ENCODE measurements at regions not wholly inside any gene's neighbourhood (a gene's known extent, or its start where the extent isn't known, plus 50 kb on each side); places are given as distances from the start of the nearest gene placed in this dataset.
"Not testable (repeated sequence)": the region's sequence is repeated elsewhere in the genome, so short reads cannot be mapped to it uniquely, and the experiment has no call there.

DNA sequence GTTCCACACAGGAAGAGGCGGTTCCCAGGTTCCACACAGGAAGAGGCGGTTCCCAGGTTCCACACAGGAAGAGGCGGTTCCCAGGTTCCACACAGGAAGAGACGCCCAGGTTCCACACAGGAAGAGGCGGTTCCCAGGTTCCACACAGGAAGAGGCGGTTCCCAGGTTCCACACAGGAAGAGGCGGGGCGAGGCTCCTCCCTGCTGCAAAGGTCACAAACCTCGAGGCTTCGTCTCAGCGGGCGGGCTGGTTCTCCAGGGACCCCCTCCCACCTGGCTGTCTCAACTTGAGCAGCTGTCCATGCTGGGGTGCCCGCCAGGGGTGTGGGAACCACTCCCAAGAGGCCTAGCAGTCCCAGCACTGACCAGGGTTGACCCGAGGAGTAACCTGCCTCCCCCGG lies 94.3 kb upstream of the RUFY1 start:
- not testable (repeated sequence) for DNase-seq

DNA sequence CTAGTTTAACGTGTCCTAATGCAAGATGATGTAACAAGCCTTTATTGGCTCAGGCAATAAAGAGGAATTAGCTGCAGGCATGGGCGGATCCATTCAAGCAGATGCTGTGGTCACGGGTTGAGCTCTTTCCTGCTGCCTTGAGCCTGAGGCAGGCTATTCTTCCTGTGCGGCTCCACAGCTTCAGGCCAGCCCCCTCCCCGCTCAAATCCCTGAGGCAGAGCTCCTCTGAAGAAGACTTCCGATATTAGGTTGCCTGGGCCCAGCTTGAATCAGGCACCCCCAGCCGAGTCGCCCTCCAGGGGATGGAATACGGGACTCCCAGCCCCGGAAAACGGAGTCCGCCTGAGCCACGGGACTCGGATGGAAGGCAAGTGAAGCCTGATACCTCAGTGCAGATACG lies 95.0 kb upstream of the RUFY1 start:
- no peak for DNase-seq

DNA sequence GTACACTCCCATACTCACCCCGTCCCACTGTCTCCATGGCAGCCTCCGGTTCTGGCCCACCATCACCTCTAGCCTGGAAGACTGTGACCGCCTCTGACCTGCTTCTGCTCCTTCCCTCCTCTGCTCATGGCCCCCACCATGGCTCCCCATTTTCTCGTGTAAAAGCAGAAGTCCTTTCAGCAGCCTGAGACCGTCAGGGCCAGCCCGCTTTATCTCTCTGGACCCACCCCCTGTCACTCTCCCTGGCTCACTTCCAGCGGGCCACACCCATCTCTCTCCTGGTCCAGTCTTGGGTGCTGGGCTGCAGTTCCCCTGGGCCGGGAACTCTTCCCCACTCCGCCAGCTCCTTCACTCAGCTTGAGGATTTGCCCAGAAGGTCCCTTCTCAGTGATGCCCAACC lies 96.0 kb upstream of the RUFY1 start:
- DNase-seq = no peak

DNA sequence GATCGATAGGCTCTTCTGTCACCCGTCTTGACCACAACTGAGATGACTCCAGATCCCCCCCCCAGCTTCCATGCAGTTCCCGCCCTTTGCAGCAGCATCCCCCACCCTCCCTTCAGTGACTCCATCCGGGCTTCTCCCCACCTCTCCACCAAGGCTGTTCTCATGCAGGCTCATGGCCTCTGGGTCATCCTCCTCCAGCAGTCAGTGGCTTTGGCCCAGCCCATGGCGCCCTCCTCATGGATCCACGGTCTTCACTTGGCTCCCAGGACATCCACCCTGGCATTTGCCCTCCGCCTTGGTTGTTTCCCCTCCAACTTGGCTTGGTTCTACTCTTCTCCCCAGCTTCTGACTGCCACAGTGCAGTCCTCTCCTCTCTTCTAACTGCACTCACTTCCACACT lies 96.7 kb upstream of the RUFY1 start:
- no peak for DNase-seq

DNA sequence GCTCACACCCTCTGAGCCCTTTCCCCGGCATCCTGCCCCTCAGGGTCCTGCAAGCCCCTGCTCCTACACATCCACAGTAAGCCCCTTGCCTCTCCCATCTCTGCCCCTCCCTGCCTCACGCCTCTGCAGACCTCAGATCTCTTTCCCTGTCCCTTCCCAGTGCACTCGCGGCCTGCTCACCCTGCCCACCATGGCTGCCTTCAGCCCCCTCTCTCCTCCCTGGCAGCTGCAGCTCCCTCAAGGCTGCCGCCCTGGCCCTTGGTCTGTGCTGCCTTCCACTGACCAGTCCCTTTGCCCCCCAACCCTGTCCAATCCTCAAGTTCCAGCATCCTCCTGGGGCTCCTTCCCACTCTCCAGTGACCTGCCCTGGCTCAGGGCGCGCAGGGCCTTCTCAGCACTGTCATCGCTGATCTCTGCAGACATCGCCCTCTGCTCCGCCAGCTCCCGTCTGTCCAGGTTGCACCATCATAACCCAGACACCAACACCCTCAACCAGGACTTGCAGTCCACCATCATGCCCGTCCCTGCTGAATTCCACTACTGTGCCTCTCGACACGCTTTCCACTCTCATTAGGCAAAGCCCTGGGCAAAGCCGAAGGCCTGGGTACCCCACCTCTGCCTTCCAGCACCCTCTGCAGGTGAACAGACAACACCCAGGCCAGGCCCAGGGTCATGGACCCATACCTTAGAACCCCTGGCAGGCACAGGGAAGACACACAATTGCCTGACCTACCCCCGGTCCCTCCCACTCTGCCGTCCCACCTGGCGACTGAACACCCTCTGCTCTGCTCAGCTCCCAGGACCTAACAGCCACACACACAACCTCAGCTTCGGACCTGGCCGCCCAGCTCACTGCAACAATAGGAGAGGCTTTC lies 97.8 kb upstream of the RUFY1 start:
- DNase-seq = no peak

DNA sequence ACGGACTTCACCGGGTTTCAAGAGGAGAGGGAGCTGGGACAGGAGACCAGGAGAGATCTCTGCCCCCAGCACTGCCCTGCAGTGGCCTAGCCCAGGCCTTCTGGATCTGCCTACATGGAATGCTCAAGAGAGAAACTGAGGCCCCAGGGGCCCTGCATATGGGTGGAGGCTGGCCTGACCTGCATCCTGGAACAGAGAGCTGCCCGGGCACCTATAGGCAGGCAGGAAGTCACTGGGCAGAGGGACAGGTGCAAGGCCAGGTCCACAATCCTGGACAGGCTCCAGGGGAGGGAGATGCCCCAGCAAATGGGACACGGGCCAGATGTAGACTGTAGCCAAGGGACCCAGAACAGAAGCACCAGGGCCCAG lies 98.5 kb upstream of the RUFY1 start:
- DNase-seq = no peak

DNA sequence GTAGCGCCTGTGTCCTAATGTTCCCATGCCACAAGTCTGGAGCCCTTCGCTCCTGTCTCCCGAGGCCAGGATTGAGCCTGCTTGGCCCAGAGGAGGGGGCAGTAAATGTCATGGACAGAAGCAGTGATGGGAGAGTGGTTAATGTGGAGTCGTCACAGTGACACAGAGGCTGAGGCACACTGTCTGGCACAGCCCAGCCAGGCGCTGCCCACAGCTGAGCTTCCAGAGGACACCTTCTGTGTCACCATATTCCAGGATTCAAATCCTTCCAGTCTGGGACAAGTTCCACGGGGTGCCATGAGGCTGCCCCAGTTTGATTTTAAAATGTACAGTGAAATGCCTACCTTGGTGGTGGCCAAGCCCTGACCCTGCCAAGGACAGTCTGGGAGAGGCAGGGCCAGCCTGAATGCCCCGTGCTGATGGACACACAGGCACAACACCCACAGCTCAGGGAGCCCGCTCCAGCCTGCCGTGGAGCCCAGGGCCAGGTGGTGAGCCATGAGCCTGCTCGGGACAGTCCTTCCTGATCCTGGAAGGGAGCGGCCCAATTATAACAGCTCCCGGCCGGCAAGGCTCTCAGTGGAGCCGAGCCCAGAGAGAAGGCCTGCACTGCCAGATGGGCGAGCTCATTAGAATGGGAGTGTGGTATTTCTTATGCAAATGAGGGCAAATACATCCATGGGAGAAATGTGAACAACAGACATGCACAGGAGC lies 99.1 kb upstream of the RUFY1 start:
- no peak for DNase-seq

DNA sequence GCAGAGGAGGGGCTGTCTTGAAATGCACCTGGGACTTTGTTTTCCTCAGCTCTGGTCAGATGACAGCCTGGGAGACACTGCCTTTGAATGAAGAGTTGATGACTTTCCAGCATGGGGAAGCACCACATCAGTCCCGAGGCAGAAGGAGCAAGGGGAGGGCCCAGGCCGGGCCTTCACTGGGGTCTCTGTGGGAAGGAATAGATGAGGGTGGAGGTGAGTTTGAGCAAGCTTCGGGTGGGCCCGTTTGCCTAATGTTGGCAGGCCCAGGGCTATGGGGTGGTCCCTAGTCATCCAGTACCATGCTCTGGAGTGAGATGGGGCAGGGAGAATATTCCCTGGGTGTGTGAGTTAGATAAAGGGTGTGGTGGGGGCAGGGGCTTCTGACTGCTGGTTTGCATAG lies 100.4 kb upstream of the RUFY1 start:
- not testable (repeated sequence) for DNase-seq

DNA sequence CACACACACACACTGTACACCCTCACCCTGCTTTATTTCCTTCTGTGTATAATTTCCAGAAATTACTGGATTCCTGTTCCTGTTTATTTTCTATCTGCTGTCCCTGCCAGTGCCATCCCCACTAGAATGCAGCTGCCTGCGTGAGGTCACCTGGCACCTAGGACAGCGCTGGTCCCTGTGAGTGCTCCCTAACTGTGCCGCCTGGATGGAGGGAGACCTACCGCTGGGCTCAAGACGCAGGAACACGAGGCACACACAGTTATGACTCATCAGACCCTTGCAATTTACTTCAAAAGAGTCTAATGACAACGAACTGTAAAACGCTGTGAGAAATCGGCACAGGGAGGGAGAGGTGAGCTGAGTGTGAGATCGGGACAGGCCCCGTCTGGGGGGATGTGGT lies 102.1 kb upstream of the RUFY1 start:
- DNase-seq = not testable (repeated sequence)

DNA sequence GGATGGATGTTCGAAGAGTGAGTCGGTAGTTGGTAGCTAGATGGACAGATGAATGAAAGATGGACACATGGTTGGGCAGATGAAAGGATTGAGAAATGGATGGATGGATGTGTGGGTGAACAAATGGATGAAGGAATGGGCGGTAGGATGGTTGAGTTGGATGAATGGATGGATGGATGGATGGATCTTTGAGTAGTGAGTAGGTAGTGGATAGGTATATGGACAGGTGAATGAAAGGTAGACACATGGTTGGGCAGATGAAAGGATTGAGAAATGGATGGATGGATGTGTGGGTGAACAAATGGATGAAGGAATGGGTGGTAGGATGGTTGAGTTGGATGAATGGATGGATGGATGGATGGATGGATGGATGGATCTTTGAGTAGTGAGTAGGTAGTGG lies 97.0 kb upstream of the ADAMTS2 start:
- DNase-seq = not testable (repeated sequence)

DNA sequence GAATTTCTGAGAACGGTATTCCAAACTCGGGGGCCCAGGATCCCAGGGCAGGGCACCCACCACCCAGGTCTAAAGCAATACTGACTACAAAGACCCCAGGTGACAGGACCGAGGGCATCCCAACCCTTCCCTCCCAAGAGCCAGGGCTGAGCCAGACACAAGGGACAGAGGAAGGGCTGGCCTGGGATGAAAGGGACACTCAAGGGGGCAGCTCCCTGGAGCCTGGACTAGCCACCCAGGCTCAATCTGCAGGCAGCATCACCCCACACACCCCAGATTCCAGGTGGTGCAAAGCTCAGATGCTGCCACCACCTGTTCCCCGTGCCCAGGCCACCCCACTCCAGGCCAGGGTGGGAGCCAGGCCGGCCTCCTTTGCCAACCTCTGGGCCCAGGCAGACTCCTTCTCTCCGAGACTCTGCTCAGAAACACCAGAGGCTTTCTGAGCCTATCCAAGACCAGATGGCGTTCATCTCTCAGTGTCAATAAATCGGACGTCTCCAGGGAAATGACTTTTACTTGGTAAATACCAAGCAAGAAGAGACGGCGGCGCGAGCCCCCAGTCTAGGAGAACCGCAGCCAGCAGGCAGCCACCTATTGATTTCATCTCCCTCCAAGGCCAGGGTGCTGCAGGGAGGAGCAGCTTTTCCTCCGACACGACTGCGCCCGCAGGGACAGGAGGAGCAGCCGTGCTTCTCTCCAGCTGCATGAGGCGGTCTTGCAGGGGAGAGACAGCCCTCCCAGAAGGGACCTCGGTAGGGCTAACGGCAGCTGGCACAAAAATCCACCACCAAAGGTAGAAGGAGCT lies 94.1 kb upstream of the ADAMTS2 start:
- no peak for DNase-seq

DNA sequence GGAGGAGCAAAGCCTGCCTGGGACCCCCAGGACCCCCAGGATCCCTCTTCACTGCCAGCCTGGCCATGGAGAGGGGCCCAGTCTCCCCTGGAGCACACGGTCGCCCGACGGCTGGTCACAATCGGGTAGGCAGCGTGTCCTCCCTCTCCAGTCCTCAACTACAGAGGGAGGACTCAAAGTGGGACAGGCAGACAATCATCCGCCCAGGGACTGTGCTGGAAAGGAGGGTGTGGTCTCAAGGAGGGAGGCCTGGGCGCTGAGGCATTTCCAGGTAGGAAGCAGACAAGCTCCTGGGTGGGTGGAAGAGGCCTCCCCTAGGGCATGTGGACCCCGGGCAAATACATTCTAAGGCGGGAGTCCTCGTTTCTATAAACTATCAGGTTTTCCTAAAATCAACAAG lies 93.2 kb upstream of the ADAMTS2 start:
- DNase-seq = no peak

DNA sequence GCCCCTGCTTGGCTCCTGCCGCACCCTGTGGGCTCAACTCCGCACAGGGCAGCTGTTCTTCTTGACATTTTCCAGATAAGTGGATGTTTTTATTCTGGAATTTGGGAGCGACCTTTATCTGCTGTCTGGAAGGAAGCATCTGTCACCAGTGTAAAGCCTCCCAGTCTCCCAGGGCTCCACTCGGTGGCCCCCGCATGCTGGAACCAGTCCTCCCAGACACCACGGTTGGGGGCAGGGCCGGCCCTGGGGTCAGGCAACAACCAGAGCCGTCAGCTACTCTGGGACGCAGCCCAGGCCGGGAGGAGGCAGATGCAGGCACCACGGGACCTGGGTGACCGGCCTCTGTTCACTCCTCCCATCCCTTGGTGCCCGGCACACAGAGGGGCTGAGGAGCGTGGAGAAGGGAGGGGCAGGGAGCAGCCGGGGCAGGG lies 92.8 kb upstream of the ADAMTS2 start:
- no peak for DNase-seq

DNA sequence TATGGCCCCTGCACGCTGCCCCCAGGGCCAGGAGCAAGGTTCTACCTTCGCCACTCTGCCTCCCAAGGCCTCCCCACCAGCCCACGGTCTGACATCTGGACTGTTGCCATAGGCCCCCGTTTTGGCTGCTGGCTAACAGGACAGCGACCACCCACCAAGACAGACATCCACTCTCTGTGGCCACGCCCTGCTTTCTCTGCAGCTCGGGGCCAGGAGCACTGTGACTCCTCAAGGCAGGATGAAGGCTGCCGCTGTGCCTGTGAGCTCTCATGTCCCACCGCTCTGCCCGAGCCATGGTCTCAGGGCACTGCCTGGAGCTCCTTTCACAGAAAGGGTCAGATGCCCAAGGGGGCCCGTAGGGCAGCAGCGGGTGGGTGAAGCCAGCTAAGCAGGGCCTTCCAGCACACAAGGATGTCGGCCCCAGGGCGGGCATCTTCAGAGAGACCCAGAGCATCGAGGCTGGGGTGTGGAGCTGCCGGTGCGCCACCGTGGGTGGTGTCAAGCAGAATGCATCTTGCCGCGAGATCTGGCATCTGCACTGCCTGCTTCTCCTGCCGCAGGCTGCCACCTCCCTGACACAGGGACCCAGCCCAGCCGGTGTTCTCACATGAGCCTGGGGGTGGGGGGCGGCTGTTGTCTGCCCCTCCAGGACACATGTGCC lies 92.2 kb upstream of the ADAMTS2 start:
- no peak for DNase-seq

DNA sequence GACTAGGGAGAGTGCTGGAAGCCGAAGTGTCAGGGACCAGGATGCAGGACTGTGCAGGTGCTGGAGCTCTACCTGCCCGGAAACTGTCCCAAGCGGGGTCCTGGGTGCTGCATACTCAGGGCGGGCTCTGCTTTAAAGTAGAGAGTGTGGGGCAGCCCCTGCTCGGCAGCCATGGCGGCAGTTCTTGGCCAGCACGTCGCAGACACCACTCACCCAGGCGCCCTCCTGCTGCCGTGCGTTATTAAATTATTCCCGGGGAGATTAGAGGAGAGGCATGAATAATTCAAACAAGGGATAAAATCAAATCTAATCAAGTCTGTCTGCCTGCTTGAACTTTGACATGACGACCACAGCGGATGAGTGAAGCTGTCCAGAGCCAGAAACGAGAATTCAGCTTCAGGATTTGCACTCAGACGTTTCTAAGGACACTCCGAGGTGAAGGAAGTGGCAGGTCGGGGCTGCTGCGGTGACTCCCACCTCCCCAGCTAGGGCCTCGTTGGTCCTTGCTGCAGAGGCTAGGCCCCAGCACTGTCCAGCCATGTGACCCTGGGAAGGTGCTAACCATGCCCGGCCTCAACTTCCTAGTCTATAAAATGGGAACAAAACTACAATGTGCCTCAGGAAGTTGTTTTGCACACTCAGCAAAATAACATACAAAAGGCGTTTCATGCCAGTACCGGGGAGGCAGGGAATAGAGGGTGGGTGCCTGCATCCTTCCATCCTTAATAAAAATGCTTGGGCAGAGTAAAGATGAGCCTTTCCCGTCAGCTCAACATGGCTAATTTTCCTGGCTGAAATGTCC lies 91.3 kb upstream of the ADAMTS2 start:
- DNase-seq = no peak

DNA sequence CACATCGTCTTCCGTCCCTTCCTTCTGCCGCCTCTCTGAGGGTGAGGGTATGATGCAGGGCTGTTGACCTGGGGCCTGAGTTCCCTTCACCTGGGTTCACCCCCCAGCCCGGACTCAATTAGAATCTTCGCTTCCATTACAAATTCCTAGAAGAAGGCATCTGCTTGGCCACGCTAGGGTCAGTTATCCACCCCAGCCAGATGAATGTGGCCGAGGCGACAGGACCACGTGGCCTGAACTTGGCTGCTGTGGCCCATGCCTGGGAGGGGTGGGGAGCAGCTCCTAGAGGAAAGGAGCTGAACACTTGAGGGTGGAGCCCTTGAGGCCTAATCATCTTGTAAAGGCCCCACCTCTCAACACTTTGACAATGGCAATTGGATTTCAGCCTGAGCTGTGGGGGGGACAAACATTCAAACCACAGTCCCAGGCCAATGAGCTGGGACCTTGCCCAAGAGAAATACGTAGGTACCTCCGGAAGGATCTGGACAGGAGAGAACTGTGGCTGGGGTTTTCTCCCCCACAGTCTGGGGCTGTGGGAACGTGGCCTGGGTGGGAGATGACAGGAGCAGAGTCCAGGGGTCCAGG lies 90.6 kb upstream of the ADAMTS2 start:
- DNase-seq = no peak

DNA sequence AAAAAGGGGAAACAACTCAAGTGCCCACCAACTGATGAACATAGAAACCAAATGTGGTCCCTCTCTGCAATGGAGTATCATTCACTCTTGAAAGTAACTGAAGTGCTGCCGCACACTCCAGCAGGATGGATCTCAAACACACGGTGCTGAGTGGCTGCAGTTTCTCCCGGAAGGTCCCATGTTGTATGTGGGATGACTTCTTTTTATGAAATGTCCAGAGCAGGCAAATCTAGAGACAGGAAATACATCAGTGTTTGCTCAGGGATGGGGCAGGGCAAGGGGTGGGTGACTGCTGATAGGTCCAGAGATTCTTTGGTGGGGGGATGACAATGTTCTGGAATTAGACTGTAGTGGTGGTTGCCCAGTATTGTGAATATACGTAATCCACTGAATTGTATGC lies 89.9 kb upstream of the ADAMTS2 start:
- DNase-seq = no peak

DNA sequence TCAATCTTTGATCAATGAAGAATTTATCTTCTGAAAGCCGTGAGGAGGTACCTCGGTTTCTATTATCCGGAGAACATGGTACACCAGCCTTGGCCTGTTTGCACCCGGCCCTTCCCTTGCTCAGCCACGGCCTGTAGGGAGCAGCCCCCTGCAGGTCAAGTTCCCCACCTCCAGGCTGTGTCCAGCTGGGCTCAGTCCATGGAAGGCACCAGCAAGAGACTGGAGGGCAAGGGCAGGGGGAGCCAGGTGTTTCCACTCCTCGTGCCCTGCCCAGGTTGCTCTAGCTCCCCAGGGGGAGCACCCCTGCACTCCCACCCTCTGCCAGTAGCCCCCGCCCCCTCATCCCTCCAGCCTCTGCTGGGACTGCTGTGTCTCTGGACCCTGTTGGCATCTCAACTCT lies 87.3 kb upstream of the ADAMTS2 start:
- DNase-seq = no peak

DNA sequence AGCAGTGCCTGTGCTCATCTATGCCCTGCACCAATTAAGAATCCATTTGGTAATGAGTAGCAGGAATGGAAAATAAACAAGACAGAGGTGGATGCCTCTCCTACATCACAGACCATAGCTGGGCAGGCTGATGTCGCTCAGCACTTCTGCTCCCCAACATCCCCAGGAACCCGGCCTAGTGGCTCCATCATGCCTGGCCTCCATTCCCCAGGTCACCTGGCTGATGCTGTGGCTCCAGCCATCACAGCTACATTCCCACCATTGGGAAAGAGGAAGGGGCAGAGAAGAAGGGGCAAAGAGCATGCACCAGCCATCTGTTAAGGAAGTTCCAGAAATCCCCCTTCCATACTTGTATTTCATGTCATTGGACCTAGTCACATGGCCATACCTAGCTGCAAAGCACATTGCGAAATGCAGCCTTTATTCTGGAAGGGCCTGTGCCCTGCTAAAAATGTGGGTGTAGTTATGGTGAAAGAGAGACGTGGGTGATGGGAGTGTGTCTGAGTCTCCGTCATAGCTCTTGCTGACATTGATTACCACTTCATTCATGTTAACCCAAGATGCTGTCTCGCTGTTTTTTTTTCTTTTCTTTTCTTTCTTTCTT lies 86.1 kb upstream of the ADAMTS2 start:
- no peak for DNase-seq

Data from renal pelvis (tissue), 1 donor.